ENCODE measurements at regions not wholly inside any gene's neighbourhood (a gene's known extent, or its start where the extent isn't known, plus 50 kb on each side); places are given as distances from the start of the nearest gene placed in this dataset.

DNA sequence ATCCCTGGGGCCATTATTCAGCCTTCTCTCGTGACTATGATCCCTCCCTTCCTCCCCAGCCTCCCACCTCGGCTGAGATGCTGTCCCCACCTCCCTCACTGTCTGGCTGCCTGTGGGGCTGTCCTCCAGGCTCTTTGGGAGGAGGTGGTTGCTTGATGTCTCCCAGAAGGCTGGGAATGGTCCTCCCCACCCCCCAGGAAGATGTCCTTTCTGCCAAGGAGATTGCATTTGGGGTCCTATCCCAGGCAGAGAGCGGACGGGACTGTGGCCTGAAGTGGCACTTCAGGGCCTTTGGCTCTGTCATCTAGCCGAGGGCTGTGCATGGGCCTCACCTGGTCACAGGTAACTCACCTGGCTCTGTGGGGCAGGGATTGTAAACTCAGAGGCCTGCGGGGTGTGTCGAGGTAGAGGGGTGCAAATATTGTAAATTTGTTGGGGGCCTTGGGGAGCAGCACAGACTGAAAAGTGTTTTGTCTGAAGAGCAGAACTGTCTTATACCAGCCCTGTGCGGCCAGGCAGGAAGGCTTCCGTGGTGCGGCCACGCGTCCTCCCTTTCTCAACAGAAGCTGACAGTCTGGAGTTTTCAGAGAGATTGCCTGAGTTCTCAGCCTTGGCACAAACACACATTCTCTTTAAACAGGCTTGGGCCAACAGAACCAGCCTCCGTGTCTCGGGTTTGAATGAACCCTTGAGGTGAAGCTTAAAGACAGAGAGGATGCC, 177.9 kb downstream of the SEC14L1 start:
- TF ChIP-seq, protein P1, sequence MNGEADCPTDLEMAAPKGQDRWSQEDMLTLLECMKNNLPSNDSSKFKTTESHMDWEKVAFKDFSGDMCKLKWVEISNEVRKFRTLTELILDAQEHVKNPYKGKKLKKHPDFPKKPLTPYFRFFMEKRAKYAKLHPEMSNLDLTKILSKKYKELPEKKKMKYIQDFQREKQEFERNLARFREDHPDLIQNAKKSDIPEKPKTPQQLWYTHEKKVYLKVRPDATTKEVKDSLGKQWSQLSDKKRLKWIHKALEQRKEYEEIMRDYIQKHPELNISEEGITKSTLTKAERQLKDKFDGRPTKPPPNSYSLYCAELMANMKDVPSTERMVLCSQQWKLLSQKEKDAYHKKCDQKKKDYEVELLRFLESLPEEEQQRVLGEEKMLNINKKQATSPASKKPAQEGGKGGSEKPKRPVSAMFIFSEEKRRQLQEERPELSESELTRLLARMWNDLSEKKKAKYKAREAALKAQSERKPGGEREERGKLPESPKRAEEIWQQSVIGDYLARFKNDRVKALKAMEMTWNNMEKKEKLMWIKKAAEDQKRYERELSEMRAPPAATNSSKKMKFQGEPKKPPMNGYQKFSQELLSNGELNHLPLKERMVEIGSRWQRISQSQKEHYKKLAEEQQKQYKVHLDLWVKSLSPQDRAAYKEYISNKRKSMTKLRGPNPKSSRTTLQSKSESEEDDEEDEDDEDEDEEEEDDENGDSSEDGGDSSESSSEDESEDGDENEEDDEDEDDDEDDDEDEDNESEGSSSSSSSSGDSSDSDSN (CRISPR knock-in tag; IDR thresholded peaks at IDR 0.05) = no peak
- TF ChIP-seq FOXK1 (CRISPR knock-in tag; IDR thresholded peaks at IDR 0.05; ENCODE audit: borderline replicate concordance, low read depth) (no peak), ZNF607 (CRISPR knock-in tag; IDR thresholded peaks at IDR 0.05; ENCODE audit: borderline replicate concordance) (no peak), HMG20A (CRISPR knock-in tag; IDR thresholded peaks at IDR 0.05; ENCODE audit: borderline replicate concordance) (no peak), ZNF83 (CRISPR knock-in tag; IDR thresholded peaks at IDR 0.05; ENCODE audit: borderline replicate concordance) (no peak), ZNF33A (CRISPR knock-in tag; IDR thresholded peaks at IDR 0.05; ENCODE audit: borderline replicate concordance) (no peak), ADNP (CRISPR knock-in tag; IDR thresholded peaks at IDR 0.05) (no peak), ZNF557 (CRISPR knock-in tag; IDR thresholded peaks at IDR 0.05) (no peak), ZNF776 (CRISPR knock-in tag; IDR thresholded peaks at IDR 0.05) (no peak), KDM2A (CRISPR knock-in tag; IDR thresholded peaks at IDR 0.05; ENCODE audit: borderline replicate concordance, low read depth) (no peak), SIN3A (IDR thresholded peaks at IDR 0.05; ENCODE audit: borderline replicate concordance, low read depth, low read length) (no peak), FOXP1 (IDR thresholded peaks at IDR 0.05) (no peak), FOXP1 (CRISPR knock-in tag; IDR thresholded peaks at IDR 0.05) (no peak), ZNF724P (CRISPR knock-in tag; IDR thresholded peaks at IDR 0.05; ENCODE audit: borderline replicate concordance) (no peak)
- TF ChIP-seq, protein P2, sequence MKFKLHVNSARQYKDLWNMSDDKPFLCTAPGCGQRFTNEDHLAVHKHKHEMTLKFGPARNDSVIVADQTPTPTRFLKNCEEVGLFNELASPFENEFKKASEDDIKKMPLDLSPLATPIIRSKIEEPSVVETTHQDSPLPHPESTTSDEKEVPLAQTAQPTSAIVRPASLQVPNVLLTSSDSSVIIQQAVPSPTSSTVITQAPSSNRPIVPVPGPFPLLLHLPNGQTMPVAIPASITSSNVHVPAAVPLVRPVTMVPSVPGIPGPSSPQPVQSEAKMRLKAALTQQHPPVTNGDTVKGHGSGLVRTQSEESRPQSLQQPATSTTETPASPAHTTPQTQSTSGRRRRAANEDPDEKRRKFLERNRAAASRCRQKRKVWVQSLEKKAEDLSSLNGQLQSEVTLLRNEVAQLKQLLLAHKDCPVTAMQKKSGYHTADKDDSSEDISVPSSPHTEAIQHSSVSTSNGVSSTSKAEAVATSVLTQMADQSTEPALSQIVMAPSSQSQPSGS (CRISPR knock-in tag; IDR thresholded peaks at IDR 0.05) = no peak

Data from HepG2 (cell line).